GM18867 (cell line): ENCODE measurements at regions not wholly inside any gene's neighbourhood (a gene's known extent, or its start where the extent isn't known, plus 50 kb on each side); places are given as distances from the start of the nearest gene placed in this dataset.
"Not testable (repeated sequence)": the region's sequence is repeated elsewhere in the genome, so short reads cannot be mapped to it uniquely, and the experiment has no call there.

Experiments used
- ATAC-seq: cut with Tn5 transposase; IDR thresholded peaks from one replicate; pipeline ENCODE4 v1.9.1; 2021; ENCODE audit warnings: mild to moderate bottlenecking, moderate library complexity; ENCODE audit not compliant: unreplicated experiment

- no peak for ATAC-seq
Measured at GRCh38 chr2:123359636-123360035, 665.5 kb upstream of the CNTNAP5 start.

DNA sequence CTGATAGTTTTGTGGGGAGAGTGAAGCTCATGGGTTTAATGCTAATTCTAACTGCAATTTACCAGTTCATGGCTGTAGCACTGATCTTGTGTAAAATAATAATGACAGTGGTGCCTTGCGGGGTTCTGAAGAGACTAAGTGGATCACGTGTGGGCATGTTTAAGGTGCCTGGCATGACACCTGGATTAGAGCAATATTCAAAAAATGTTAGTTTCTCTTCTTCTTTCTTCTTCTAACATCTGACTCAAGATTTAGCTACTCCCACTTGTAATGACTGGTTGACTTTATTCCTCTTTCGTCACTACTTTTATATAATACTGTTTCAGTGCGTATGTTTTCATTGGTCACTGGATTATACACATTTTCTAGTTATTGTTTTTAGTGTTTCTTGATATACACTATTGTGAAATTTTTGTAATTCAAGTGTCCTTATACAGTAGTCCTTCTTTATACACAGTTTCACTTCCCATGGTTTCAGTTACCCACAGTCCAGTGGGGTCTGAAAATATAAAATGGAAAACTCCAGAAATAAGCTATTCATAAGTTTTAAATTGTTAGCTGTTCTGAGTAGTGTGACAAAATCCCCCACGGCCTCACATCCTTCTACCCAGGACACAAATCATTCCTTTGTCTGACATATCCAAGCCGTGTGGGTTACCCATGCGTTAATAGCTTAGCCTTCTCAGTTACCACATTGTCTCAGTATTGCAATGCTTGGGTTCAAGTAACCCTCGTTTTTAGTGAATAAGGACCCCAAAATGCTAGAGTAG is 662.2 kb upstream of the CNTNAP5 start:
- no peak for ATAC-seq

DNA sequence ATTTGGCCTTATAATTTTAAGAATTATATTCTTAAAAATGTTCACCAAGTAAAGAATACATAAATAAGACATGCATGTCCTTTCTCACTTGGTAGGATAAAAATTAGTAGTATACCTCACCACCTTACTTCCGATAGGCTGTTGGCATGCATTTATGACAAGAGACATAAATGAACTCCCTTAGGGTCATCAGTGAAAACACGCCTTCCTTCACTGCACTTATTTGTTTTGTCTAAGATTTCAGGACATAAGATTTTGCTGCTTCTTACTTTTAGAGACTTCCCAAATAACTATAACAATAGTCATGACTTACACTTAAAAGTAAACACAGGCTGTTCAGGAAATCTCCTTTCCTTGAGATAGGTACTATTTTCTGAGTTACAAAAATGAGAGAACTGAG is 661.3 kb upstream of the CNTNAP5 start:
- ATAC-seq = no peak

DNA sequence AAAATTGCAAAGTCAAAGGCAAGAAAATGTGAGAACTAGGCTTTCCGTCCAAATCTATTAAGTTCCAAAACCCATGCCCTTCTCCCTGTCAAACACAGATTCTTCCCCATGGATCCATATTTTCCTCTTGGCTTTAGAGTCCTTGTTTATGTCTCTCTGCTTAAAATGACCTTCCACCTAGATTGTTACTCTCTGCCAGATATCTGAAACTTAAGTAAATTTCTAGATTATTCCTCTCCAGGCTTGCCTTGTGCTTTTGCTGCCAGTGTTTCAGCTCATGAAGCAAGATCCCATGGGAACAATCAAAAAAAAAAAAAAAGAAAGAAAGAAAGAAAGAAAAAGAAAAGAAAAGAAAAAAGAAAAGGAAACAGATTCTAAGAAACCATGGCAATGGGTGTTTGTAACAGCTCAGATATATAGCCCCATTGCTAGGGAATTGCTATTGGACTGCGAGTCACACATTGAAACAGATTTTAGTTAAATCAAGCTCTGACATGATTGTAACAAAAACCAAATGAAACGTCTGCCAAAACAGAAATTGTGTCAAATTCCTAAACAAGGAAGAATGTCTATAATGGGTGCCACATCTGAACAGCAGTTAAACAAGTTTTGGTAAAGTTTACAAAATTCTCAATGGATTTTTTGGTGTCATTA is 660.7 kb upstream of the CNTNAP5 start:
- ATAC-seq = no peak

DNA sequence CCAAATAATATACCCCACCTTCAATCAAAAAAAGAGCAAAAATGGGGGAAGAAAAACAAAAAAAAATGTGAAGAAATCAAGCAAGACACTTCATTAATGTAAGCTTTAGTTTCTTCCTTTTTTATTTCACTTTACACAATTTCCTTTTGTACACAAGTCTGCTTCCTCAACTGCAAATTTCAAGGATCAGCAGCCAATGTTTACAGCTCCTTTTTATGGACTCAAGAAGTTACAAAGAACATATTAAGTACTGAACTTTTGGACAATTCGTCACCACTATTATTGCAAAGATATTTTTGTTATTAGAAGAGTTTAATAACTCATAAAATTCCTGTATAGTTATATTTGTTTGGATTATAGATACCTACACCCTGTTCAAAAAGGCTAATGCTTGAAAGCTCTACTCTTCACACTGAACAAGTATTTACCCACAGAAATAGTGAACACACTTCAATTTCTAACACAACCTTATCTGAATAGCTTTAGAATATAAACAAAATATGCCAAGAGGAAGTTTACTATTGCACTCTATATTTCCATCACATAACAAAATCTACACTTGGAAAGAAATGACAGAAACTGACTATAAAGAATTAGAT is 658.7 kb upstream of the CNTNAP5 start:
- no peak for ATAC-seq

DNA sequence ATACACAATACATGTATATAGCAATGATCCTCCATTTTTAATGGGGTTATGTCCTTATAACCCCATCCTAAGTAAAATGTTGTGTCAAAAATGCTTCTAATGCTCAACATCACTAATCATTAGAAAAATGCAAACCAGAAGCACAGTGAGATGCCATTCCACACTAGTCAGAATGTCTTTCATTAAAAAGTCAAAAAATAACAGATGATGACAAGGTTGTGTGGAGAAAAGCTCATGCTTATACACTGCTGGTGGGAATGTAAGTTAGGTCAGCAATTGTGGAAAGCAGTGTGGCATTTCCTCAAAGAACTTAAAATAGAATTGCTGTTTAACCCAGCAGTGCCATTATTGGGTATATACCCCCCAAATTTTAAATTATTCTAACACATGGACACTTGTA is 654.9 kb upstream of the CNTNAP5 start:
- ATAC-seq = no peak

DNA sequence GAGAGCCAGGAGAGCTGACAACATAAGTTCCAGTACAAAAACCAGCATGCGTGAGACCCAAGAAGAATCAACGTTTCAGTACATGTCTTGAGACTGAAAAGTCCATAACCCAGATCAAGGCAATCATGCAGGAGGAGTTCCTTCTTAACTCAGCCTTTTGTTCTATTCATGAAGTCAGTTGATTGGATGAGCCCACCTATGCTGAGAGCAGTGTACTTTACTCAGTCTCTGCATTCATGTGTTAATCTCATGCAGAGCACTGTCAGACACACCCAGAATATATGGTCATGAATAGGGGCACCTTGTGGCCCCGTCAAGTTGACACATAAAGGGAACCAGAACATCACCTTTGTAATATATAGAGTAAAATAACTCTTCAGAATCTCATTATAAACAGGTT is 653.6 kb upstream of the CNTNAP5 start:
- no peak for ATAC-seq

GRCh38 chr2:123380370-123380935 is 644.6 kb upstream of the CNTNAP5 start:
- ATAC-seq = no peak

DNA sequence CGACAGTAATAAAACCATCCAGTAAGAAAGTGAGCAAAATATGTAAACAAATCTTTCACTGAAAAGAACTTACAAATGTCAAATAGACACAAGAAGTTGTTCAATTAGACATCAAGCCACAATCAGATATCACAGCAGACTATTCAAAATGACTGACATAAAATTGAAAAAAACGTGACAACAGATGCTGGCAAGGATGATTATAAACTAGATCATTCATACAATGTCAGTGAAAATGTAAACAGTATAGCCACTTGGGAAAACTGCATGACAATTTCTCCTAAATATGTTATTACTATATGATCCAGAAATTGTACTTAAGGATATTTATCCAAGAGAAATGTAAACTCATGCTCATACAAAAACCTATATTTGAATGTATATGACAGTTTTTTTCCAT is 609.4 kb upstream of the CNTNAP5 start:
- ATAC-seq = no peak

DNA sequence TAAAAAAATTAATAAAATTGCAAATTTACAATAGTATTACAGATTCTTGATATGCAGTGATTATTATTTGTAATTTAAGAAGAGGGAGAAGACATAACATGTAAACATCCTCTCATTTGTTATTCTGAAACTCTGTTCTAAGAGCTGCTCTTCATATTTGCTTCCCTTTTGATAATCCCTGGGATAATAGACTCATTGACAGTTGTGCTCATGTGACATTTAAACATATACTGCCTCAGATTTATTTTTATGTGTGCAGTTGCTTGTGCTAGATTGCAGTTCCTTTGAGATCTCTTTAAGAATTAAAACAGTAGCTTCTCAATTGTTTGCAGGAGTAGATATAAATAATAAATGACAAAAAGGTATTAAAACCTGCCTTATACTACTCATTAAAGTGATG is 605.1 kb upstream of the CNTNAP5 start:
- no peak for ATAC-seq

- ATAC-seq = no peak
Measured at GRCh38 chr2:123434546-123435395, 590.3 kb upstream of the CNTNAP5 start.

DNA sequence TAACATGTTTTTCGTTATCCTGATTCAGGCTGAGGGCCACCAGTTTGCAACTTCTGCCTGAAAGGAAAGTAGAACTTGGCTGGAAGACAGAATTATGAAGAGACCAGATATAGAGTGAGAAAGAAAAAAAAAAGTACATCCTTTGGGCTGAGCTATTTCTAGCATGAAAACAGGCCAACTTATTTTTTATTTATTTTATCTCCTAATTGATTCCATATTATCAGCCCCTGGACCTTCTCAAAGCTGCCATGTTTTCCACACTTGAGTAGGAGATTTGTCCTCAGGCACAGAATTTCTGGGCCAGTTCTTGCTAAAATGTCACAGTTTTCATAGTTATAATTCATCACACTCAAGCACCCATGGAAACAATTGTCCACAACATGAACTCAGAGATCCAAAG is 586.8 kb upstream of the CNTNAP5 start:
- ATAC-seq = no peak

DNA sequence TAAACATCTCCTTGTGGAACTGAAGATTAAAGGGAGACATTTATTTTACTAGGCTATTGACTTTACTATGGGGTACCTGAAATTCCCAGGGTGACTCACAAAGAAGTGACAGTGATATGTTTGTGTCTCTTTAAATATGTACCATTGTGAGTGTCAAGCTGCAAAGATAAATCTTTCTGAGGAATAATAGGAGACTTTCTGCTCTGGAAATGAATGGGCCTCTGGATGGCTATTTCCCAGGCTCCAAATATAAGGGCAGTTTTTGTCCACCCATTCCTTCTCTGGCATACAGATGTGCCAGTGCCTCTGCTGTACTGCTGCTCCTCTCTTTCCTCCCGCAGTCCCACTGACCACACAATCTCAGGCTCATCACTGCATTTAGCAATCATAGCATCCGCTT is 586.4 kb upstream of the CNTNAP5 start:
- ATAC-seq = no peak

DNA sequence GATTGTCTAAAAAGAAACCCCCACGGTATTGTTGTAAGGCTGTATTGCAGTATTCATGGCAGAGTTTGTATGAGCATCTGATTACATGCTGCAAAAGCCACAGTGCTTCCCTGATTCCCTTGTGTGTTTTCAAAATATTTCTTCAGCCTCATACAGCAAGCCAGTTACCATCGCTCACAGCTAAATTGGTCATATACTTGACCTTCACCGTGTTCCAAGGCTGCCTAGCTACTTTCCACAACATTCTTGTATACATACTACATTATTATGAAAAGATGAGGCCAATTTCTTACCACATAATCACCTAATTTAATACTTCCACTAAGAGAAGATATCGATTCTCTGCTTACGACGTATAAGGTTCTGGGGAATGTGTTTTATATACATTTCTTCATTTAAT is 576.3 kb upstream of the CNTNAP5 start:
- ATAC-seq = no peak

DNA sequence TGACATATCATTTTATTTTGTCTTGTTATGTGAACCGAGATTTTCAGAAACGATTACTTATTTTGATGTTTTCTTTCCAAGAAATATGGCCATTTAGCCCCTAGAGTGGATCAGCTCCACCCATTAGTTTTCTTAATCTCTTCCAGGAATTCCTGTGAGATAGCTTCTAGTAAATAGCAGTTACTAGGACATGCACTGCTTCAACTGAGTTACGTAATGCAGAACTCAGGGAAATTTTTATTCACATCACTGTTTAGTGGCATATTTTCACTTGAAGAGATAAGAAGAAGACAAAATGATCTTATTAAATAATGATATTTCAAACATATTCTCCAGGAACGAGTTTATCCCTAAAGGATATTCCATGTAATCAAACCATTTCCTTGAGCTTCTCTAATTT is 573.5 kb upstream of the CNTNAP5 start:
- no peak for ATAC-seq

- ATAC-seq = no peak
Measured at GRCh38 chr2:123453046-123453700, 571.9 kb upstream of the CNTNAP5 start.

GRCh38 chr2:123453772-123454171 is 571.3 kb upstream of the CNTNAP5 start:
- no peak for ATAC-seq

DNA sequence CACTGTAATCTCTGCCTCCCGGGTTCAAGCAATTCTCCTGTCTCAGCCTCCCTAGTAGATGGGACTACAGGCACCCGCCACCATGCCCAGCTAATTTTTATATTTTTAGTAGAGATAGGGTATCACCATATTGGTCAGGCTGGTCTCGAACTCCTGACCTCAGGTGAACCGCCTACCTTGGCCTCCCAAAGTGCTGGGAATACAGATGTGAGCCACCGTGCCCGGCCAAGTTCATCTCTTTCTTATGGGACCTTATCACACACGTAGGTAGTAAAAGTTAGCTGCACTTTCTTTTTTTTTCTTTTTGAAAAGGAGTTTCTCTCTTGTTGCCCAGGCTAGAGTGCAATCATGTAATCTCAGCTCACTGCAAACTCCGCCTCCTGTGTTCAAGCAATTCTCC is 569.9 kb upstream of the CNTNAP5 start:
- not testable (repeated sequence) for ATAC-seq

DNA sequence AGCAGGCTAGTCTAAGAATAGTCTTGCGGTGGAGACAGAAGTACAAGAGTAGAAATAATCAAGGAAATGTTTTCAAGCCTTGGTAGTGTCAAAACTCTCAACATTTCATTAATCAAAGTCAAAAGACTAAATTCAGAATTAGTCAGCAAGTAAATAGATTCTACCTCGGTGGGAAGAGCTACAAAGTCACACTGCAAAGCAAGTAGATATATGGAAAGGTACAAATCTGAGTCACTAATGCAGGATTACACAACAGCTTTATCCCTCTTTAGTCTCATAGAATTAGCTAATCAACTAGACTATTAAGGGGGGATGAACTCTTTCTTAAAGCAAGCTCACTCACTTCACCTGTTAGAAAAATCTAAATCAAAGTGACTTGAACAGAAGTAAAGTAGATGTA is 568.7 kb upstream of the CNTNAP5 start:
- ATAC-seq = no peak

DNA sequence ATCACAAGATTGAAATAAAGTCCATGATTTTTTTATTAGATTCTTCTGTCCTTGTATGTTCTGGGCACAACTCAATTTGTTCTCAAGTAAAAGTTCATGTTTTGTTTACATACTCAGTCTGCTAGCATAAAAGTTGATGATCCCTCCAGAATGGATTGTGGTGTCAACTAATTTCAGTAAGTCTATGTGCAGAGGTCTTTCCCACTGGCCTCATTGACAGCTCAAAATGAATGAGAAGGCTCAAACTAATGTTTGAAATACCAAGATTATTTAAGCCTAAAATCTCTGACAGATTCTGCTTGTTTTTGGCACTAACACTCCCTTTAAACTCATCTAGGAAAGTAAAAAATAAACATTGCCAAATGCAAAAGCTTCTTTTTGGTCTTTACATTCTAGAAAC is 561.2 kb upstream of the CNTNAP5 start:
- ATAC-seq = no peak

DNA sequence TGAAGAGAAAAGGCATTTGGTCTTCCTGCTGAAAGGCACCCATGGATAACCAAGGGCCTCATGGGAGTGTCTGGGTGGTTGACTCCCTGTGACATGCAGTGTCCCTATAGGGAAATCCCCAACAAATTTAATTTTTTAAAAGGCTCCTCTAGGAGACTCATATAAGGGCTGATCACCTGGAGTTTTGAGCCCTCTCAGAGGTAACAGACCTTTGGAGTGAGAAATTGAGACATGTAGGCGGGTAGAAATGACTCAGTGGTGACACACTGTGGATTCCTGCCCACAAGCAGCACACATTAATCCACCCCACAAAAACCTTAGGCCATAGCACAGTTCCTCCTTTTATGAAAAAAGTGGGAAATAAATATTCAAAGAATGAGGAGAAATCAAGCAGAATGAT is 557.0 kb upstream of the CNTNAP5 start:
- ATAC-seq = no peak
